ENCODE measurements at regions not wholly inside any gene's neighbourhood (a gene's known extent, or its start where the extent isn't known, plus 50 kb on each side); places are given as distances from the start of the nearest gene placed in this dataset.

GRCh38 chr2:104790901-104791495 is 62.9 kb upstream of the POU3F3 start:
- TF ChIP-seq CTCF (IDR thresholded peaks at IDR 0.05; ENCODE audit: poor library complexity), result no peak
- TF ChIP-seq EZH2 (IDR thresholded peaks at IDR 0.05; ENCODE audit: borderline replicate concordance), result no peak
